GM19193 (cell line): ENCODE measurements at regions not wholly inside any gene's neighbourhood (a gene's known extent, or its start where the extent isn't known, plus 50 kb on each side); places are given as distances from the start of the nearest gene placed in this dataset.

Source experiments
- POLR2A ChIP-seq: IDR thresholded peaks from 4 replicates; pipeline ENCODE4 v1.6.1; 2011; ENCODE audit not compliant: insufficient read depth, insufficient read length; ENCODE audit errors: extremely low read depth

- no peak for TF ChIP-seq POLR2A
Measured at GRCh38 chr12:125343649-125344048, 278.4 kb downstream of the AACS start.

DNA sequence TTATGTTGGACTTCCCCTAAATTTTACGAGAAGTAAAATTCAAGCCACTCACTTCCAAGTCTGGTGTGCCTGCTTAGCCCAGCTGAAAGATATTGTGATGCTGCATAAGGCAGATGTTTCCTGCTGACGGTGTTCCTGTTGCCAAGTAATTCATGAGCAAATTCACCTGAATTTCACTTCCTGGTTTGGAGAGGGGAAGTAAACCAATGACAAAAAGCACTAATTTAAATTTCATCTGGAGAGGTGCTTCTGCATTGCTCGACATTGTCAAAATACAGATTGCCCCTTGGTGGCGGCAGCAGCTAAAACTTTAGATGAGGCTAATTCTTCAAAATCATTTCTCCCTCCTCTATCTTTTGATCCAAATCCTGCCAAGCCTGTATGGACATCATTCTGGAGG, 281.1 kb downstream of the AACS start:
- no peak for TF ChIP-seq POLR2A

- no peak for TF ChIP-seq POLR2A
Measured at GRCh38 chr12:125351788-125352187, 286.6 kb downstream of the AACS start.

DNA sequence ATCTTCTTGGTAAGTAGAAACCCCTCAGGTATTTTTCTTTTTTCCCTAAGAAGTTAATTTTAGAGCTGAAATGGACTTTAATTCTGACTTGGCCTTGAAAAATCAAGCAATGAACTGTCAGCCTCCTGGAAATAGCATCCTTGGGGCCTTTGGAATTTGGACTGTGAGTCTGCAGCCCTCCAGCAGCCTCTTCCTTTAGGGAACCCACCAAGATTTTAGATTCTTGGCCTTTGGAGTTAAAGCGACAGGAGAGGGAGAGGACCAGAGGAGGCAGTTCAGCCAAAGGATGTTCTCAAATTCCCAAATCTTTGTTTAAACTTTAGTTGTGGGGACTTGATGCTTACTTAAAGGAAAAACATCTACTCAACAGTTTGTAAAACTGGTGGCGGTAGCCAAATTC, 288.6 kb downstream of the AACS start:
- no peak for TF ChIP-seq POLR2A

DNA sequence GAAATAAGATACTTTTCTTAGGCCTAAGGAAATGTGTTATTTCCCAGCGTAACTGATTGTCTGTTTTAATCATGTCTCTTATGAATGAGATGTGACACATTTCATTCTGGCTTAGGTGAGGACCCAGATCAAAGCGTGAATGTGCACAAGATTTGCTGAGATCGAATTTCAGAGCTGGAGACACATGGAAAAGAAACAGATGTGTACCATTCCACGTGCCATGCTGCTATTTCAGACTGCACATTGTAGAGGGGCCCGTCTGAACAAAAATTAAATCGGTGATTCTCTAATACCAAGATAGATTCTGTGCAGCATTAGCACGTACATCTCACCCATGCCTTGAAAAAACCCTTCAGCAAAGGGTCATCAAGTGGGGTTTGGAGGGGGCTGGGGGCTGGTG, 290.4 kb downstream of the AACS start:
- TF ChIP-seq POLR2A, result no peak

- no peak for TF ChIP-seq POLR2A
Measured at GRCh38 chr12:125356111-125356510, 290.9 kb downstream of the AACS start.

DNA sequence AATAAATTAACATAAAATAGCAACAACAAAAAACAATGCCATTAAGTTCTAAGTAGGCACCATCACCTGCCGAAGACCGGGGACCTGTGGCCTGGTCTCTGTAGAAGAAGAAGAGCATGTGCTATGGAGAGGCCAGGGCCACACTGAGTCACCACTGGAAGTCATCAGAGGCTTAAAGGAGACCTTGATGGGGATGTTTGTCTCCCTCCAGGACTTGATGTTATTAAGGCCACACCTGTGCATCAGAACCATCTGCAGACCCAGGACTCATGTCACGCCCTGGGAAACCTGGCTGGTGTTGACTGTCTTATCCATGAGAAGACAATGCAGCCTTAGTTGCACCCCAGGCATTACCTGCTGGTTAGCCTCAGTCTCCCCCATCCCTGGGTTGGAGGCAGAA, 292.3 kb downstream of the AACS start:
- no peak for TF ChIP-seq POLR2A

DNA sequence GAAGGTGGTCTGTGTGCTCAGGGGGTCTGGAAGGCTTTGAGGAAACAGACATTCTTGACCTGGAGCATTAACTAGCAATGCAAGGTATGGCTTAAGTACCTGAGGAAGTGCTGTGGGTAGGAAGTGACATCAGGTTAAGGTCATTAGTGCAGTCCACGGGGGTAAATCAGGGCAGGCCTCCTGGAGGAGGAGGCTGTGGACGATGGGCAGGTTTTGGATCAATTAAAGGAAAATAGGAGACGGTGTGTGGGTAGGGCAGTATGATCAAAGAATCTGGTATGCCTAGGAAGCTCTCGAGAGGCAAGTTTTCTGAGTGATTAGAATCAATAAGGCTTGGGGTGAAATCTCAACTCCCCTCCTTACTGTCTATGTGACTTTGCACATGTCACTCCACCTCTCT, 295.3 kb downstream of the AACS start:
- TF ChIP-seq POLR2A, result no peak

DNA sequence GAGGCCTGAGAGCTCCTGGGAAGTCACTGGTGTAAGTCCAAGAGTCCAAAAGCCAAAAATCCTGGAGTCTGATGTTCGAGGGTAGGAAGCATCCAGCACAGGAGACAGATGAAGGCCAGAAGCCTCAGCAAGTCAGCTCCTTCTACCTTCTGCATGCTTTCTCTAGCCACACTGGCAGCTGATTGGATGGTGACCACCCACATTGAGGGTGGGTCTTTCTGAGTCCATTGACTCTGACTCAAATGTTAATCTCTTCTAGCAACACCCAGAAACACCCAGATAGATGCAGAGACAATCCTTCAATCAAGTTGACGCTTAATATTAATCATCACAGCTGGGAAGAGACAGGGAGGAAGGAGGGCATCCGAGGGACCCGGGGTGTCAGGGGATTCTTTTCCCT, 305.8 kb downstream of the AACS start:
- TF ChIP-seq POLR2A, result no peak

- no peak for TF ChIP-seq POLR2A
Measured at GRCh38 chr12:125372085-125372484, 306.9 kb downstream of the AACS start.

DNA sequence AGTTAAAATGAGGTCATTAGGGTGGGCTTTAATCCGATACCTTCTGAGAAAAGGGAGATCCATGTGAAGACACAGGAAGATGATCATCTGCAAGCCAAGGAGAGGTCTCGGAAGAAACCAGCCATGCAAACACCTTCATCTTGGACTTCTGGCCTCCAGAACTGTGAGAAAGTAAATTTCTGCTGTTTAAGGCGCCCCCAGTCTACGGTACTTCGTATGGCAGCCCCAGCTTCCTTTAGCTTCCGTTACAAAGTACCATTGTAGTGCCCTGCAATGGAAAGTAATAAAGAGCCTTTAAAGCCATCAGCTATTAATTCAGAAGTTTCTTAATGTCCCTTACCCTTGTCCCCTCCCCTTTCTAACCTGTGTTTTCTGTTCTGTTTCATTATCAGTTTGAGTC, 308.1 kb downstream of the AACS start:
- no peak for TF ChIP-seq POLR2A

DNA sequence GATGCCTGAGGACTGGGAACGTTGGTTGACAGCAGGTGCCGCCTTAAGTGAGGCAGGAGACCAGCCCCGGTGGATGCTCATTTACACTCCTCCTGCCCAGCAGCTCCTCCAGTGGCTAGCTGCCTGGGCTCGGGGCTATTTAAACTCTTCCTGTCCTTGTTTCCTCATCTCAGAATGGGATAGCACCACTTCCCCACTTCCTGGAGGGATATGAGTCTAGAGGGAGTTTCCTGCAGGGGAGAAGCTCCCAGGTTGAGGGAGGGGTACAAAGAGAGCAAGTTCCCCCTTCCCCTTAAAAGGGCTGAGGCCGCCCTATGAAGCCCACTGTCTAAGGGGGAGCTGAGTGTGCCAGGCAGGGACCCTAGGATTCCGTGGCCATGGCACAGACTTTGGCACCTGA, 311.2 kb downstream of the AACS start:
- TF ChIP-seq POLR2A, result no peak

GRCh38 chr12:125377093-125377492, 311.9 kb downstream of the AACS start:
- no peak for TF ChIP-seq POLR2A

DNA sequence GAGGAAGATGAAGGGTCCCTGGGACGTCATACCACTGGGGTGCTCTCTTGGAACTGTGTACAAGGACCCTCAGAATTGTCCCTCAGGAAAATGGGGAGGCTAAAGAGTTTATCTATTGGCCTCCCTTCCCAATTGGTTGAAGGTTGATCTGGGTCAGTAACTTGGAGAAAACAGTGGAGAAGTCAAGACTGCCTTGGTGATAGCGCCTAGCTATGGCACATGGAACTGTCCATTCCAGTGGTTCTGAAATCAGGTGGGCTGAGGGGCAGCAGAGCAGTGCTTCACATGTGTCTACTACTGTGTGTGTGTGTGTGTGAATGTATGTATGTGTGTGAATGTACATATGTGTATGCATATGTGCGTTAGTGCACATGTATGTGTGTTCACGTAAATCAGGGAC, 316.1 kb downstream of the AACS start:
- TF ChIP-seq POLR2A, result no peak

GRCh38 chr12:125382926-125383325, 317.7 kb downstream of the AACS start:
- TF ChIP-seq POLR2A, result no peak

DNA sequence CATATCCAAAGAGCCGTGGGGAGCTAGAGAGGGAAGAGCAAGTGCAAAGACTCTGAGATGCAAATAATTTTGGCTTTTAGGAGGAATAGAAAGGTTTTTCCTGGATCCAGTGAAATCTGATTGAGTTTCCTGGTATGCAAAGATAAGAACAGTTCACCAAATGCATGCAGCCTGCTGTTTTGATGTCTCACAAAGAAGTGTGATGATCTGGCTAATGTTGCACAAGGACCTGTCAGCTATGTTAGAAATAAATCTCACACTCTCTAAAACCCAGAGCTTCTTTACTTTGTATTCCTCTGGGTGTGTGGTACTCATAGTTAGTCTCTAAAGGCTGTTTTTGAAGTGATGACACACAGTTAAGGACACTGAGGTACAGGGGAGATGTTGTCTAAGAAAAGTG, 321.4 kb downstream of the AACS start:
- TF ChIP-seq POLR2A, result no peak

DNA sequence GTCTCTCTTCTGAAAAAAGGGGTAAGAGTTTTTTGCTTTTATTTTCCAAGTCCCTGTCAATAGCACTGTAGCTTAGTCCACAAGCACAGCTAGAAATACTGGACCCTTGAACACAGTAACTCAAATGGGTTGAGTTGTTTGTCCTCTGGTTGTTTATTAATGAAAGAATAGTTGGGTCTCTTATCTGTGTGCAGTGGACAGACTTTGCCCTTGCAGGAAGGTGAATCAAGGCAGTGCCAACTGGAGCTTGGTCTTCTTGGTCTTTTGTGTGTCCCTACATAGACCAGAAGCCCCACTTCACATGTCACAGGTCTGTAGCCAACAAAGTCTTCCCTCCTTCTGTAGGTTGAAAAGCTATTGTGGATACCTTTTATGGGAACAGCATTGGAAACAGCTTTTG, 322.0 kb downstream of the AACS start:
- no peak for TF ChIP-seq POLR2A

DNA sequence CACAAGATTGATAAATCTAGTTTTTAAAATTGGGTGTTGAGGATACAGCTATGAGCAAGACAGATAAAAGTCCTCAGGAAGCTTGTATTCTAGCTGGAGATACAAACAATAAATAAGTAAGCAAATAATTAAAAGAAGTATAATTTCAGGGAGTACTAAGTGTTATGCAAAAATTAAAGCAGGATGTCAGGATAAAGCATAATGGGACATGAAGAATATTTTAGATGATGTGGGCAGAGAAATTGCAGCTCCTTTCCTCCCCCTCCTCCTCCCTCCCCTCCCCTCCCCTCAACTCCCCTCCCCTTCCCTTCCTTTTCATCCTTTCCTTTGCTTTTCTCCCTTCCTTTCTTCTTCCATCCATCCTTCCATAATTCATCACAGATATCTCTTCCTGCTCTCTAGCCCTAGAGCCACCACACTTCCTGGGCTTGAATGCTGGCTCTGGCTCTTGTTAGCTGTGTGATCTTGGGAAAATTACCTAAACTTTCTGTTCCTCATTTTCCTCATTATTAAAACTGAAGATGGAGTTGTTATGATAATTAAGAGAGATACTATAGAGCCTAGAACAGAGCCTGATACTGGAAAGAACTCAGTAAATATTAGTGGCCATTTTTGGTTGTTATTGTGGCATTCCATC, 323.9 kb downstream of the AACS start:
- no peak for TF ChIP-seq POLR2A

DNA sequence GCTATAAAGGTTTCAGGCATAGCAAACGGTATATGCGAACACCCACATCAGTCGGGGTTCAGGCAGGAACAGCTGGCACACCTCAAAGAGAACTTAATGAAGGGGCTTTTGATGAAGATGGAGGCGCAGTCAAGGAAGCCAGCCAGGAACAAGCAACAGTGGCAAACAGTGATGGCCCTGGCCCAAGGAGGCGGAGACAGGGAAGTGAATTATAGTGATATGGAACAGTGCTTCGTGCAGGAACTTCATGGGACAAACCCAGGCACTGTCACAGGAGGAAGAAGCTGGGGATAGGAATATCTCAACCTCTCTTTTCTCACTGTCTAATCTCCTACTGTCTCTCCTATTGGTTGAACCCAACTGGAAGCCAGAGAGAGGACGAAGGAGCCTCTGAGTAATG, 328.3 kb downstream of the AACS start:
- TF ChIP-seq POLR2A, result no peak
